ENCODE measurements at regions not wholly inside any gene's neighbourhood (a gene's known extent, or its start where the extent isn't known, plus 50 kb on each side); places are given as distances from the start of the nearest gene placed in this dataset.

DNA sequence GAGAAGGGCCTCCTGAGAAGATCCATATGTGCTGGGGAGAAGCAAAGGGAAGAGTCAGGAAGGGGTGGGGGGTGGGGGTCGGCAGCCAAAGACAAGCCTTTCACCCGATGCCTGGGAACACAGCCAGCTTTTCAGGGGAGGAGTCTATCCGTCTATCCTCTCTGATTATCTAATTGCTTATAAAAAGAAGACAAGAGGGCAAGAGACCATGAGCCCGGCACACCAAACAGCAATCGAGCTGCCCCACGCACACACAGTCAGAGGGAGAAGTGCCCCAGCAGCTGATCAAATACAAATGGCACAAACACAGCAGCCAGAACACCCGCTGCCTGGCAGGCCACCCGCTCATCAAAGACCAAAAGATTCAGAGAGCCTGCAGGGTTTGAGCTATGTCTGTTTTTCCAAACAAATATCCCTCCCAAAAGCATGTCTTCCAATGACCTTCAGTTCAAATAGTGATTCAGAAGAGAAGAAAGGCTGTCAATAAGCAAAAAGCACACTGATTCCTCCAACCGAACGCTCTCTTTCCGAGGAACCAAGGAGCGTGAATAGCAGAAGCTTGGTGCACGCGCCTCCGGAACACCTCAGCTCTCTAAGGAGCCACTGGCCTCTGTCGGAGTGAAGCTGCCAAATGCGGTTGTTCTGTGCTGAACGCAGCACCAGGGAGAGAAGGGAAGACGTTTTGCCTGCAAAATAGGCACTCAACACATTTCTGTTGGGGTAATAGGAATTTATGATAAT, 419.2 kb downstream of the OCA2 start:
- Mint-ChIP-seq H3K27ac (no peak overlapping the region), H3K36me3 (ENCODE audit: low read depth) (no peaks in the 10 kb centered on the region), H3K27me3 (no peaks in the 10 kb centered on the region), H3K4me1 (ENCODE audit: low read depth) (no peaks in the 10 kb centered on the region), H3K4me3 (no peak overlapping the region), H3K9me3 (no peaks in the 10 kb centered on the region)
- DNase-seq, result no peak
- intact Hi-C loops (cut with micrococcal nuclease), result no loop called here
- CTCF ChIA-PET, result no interaction called here
- TF ChIP-seq, protein P1, sequence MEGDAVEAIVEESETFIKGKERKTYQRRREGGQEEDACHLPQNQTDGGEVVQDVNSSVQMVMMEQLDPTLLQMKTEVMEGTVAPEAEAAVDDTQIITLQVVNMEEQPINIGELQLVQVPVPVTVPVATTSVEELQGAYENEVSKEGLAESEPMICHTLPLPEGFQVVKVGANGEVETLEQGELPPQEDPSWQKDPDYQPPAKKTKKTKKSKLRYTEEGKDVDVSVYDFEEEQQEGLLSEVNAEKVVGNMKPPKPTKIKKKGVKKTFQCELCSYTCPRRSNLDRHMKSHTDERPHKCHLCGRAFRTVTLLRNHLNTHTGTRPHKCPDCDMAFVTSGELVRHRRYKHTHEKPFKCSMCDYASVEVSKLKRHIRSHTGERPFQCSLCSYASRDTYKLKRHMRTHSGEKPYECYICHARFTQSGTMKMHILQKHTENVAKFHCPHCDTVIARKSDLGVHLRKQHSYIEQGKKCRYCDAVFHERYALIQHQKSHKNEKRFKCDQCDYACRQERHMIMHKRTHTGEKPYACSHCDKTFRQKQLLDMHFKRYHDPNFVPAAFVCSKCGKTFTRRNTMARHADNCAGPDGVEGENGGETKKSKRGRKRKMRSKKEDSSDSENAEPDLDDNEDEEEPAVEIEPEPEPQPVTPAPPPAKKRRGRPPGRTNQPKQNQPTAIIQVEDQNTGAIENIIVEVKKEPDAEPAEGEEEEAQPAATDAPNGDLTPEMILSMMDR (IDR thresholded peaks at IDR 0.05), result no peak
- POLR2A ChIA-PET, result no interaction called here
- no peak for ATAC-seq

DNA sequence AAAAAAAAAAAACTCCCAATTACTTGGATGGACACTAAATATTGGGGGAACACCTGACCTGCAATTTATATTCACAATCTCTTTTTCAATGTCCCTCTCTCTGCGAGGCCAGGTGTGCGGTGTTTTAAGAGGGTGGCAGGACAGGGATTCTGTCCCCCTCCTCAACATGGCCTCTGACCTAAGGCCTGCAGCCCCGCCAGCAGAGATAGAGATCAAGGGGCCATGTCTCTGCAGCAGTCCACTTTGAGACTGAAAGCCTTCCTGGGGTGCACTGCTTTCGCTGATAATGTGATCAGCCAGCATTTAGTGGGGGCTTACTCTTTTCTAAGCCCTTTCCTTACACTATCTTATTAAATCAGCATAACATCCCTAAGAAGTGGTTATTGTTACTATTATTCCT, 419.9 kb downstream of the OCA2 start:
- Mint-ChIP-seq H3K9me3 (no peaks in the 10 kb centered on the region), H3K4me3 (no peak overlapping the region), H3K27me3 (no peaks in the 10 kb centered on the region), H3K4me1 (ENCODE audit: low read depth) (no peaks in the 10 kb centered on the region), H3K27ac (no peak overlapping the region), H3K36me3 (ENCODE audit: low read depth) (no peaks in the 10 kb centered on the region)
- TF ChIP-seq, protein P1 (IDR thresholded peaks at IDR 0.05), result no peak
- no peak for DNase-seq
- intact Hi-C loops (cut with micrococcal nuclease), result no loop called here
- ATAC-seq, result no peak
- CTCF ChIA-PET, result no interaction called here
- POLR2A ChIA-PET, result no interaction called here

DNA sequence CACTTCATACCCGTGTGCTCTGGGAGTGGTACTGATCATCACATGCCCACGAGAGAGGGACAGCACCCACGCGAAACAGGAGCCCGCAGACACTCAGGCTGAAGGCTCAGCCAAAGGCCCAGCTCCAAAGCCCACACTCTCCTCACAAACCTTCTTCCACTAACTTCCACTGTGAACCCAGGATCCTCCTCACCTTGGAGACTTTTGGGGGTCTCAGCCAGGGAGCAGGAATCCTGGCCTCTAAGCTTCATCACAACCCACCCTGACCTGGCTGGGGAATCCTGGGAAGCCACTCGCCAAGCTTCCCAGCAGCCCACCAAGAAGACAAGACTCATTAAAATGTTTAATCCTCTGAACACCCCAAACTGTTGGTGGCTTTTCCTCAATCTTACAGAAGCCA, 421.2 kb downstream of the OCA2 start:
- Mint-ChIP-seq H3K27ac (no peak overlapping the region), H3K9me3 (no peaks in the 10 kb centered on the region), H3K27me3 (no peaks in the 10 kb centered on the region), H3K36me3 (ENCODE audit: low read depth) (no peaks in the 10 kb centered on the region), H3K4me1 (ENCODE audit: low read depth) (no peaks in the 10 kb centered on the region), H3K4me3 (no peak overlapping the region)
- ChIA-PET POLR2A (no interaction called here), CTCF (no interaction called here)
- intact Hi-C loops (cut with micrococcal nuclease), result no loop called here
- no peak for ATAC-seq
- TF ChIP-seq, protein P1 (IDR thresholded peaks at IDR 0.05), result no peak
- DNase-seq, result no peak

DNA sequence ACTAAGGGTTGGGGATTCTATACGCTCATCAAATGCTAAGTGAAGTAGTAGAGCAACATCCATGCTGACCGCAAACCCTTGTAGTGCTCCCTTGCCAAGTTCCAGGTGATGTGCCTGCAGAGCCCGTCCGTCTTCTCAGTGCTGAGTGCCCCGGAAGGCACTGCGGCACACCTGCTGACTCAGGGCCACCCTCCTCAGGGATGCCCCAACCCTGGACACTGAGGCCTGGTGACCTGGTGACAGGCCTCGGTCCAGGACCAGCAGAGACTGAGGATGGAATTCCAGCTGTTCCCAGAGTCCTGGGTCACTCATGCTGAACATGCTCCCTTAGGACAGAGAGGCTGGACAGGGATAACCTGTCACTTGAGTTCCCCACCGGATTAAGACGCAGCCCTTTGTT, 422.5 kb downstream of the OCA2 start:
- Mint-ChIP-seq H3K4me3 (no peak overlapping the region), H3K27me3 (no peaks in the 10 kb centered on the region), H3K9me3 (no peaks in the 10 kb centered on the region), H3K36me3 (ENCODE audit: low read depth) (no peaks in the 10 kb centered on the region), H3K4me1 (ENCODE audit: low read depth) (no peaks in the 10 kb centered on the region), H3K27ac (no peak overlapping the region)
- TF ChIP-seq, protein P1 (IDR thresholded peaks at IDR 0.05), result no peak
- ChIA-PET CTCF (no interaction called here), POLR2A (no interaction called here)
- intact Hi-C loops (cut with micrococcal nuclease), result no loop called here
- ATAC-seq (no peak), DNase-seq (no peak)

DNA sequence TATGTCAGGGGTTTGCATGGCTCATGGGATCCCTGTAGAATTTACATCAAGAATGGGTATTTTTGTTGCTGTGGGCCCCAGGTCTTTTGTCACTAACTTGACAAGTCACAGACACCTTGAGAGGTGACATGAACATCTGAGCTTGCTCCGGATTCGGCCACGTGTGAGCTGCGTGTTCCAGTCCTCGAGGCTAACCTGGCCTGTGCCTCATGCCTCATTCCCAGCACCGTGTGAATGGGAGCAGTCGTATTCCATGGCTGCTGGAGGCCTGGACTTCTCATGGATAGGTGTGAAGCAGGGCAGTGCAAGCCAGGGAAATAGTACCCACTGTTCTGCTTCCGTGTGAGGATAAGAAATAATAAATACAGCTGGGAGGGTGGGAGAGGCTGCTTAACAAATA, 423.5 kb downstream of the OCA2 start:
- TF ChIP-seq, protein P1 (IDR thresholded peaks at IDR 0.05), result no peak
- DNase-seq, result no peak
- Mint-ChIP-seq H3K4me1 (ENCODE audit: low read depth) (no peaks in the 10 kb centered on the region), H3K9me3 (no peaks in the 10 kb centered on the region), H3K27me3 (no peaks in the 10 kb centered on the region), H3K4me3 (no peak overlapping the region), H3K27ac (no peak overlapping the region), H3K36me3 (ENCODE audit: low read depth) (no peaks in the 10 kb centered on the region)
- ATAC-seq, result no peak
- ChIA-PET CTCF (no interaction called here), POLR2A (no interaction called here)
- intact Hi-C loops (cut with micrococcal nuclease), result no loop called here
